GF-D8 (cell line): ENCODE measurements at regions not wholly inside any gene's neighbourhood (a gene's known extent, or its start where the extent isn't known, plus 50 kb on each side); places are given as distances from the start of the nearest gene placed in this dataset.
"Not testable (repeated sequence)": the region's sequence is repeated elsewhere in the genome, so short reads cannot be mapped to it uniquely, and the experiment has no call there.

ENCODE experiments used
- DNase-seq: peaks from one replicate; lab custom pipeline; 2025; lab: John Stamatoyannopoulos, UW

- DNase-seq: no peak
These were observed 806.5 kb upstream of the GOT2 start for GRCh38 chr16:59540621-59541020.

- no peak for DNase-seq
These were observed 801.2 kb upstream of the GOT2 start for GRCh38 chr16:59535298-59535697.

GRCh38 chr16:59527206-59527997, 793.3 kb upstream of the GOT2 start:
- no peak for DNase-seq

DNA sequence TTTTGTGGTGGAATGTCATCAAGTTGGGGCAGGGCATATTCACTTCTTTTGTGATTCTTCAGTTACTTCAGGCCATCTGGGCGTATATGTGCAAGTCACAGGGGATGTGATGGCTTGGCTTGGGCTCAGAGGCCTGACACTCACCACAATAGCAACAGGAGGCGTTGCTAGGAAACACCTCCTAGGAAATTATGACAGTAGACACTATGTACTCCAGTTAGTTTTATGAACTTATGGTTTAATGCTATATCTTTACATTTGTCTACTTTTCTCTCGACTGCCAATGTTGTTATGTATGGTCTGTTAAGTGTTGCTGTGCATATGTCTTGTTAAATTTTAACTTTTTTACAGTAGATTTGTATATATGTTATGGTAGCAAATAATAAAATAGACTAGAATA, 788.7 kb upstream of the GOT2 start:
- DNase-seq: no peak

- not testable (repeated sequence) for DNase-seq
These were observed 784.6 kb upstream of the GOT2 start for GRCh38 chr16:59518721-59519120.

- no peak for DNase-seq
These were observed 780.5 kb upstream of the GOT2 start for GRCh38 chr16:59514651-59515050.

DNA sequence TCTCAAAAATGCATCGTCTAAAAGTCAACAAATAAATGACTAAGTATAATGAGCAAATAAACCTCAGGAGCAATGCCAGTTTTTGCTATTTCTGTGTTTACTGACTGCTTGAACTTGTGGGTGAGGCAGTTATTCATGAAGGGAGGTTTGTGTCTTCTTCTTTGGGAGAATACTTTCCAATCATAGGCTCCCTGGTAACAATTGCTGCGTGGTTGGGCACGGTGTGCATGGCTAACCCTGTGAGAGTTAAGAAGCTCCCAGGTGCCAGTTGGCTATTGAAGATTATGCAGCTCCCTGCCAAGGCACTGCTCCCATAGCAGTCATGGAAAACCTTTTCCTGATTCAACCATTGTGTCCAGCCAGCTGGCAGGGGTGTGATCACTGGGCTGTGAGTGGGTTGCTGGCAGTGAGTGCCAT, 775.9 kb upstream of the GOT2 start:
- no peak for DNase-seq

GRCh38 chr16:59500601-59501000, 766.5 kb upstream of the GOT2 start:
- no peak for DNase-seq

DNA sequence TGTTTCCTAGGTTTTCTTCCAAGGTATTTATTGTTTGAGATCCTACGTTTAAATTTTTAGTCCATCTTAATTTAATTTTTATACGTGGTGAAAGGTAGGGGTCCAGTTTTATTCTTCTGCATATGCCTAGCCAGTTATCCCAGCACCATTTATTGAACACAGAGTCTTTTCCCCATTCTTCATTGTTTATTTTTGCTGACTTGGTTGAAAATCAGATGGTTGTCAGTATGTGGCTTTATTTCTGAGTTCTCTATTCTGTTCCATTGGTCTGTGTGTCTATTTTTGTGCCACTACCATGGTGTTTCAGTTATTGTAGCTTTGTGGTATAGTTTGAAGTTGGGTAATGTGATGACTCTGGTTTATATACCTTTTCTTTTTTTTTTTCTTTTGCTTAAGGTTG, 753.0 kb upstream of the GOT2 start:
- DNase-seq: no peak

GRCh38 chr16:59484833-59485516, 750.9 kb upstream of the GOT2 start:
- DNase-seq: no peak

- DNase-seq: no peak
These were observed 744.7 kb upstream of the GOT2 start for GRCh38 chr16:59478838-59479237.

GRCh38 chr16:59470556-59470955, 736.4 kb upstream of the GOT2 start:
- DNase-seq: no peak

DNA sequence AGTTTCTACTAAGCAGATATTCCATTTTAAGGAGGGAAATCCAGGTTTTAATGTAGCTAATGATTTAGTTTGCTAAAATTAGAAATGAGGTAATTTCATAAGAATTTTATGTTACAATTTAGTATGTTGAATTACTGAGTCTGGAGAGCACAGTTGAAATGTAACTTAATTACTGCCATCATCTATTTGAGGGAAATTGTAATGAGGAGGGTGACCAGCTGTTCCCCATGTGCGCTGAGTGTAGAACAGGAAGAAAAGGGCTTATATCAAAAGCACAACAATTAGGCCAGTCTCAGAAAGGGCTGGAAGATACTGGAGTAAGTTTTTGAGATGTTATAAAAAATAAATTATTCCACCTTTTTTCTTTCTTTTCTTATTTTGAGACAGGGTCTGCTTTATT, 735.1 kb upstream of the GOT2 start:
- DNase-seq: no peak

GRCh38 chr16:59463776-59464175, 729.7 kb upstream of the GOT2 start:
- DNase-seq: no peak

GRCh38 chr16:59459806-59460205, 725.7 kb upstream of the GOT2 start:
- DNase-seq: no peak

DNA sequence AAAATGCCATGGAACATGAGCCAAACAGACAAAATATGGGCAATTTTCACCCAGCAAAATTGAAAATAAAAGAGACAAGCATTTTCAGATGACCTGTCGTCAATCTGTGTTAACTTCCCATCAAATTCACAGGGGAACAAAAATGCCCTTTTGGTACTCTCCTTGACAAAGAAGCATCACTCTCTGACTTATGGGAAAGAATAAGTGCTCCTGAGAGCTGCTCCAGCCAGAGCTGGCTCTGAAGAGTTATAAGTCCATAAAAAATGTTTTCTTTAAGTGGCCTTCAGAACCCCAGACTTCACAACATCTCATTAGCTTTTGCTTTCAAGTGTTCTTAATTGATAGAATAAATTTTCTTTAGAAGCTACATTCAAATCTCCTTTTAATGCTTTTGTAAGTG, 721.4 kb upstream of the GOT2 start:
- DNase-seq: no peak

- not testable (repeated sequence) for DNase-seq
These were observed 716.4 kb upstream of the GOT2 start for GRCh38 chr16:59450513-59450912.

GRCh38 chr16:59440502-59440901, 706.4 kb upstream of the GOT2 start:
- no peak for DNase-seq

GRCh38 chr16:59432896-59433295, 698.8 kb upstream of the GOT2 start:
- DNase-seq: no peak

GRCh38 chr16:59432276-59432675, 698.2 kb upstream of the GOT2 start:
- no peak for DNase-seq

- no peak for DNase-seq
These were observed 690.7 kb upstream of the GOT2 start for GRCh38 chr16:59424714-59425273.

- no peak for DNase-seq
These were observed 678.1 kb upstream of the GOT2 start for GRCh38 chr16:59411961-59412841.
